ENCODE measurements at regions not wholly inside any gene's neighbourhood (a gene's known extent, or its start where the extent isn't known, plus 50 kb on each side); places are given as distances from the start of the nearest gene placed in this dataset.
"Not testable (repeated sequence)": the region's sequence is repeated elsewhere in the genome, so short reads cannot be mapped to it uniquely, and the experiment has no call there.

DNA sequence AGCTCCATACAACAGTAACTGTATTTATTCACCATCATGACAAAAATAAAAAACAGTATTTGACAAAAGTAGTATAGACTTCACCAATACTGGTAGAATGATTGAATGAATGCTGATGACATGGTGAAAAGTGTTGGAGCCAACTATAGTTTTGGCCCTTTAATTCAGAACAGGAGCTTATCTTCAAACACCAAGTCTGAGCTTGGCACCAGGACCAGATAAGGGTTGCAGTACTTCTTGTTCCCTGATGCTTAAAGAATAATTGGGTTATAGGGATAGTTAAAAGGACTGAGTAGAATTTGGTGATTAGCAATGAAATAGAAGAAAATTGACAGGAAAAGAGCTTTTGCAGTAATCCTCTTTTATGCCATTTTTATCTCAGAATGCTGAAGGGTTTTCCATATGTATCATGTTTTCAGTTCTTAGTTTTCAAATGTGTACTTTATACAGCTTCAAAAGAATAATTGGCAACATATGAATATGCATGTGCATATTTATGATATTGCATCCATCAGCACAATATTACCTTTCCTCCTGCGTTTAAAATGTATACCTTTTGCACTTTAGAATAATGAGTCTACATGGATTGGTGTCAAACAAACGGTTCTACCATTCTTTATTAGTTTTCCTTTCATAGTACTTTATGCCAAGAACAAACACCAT lies 214.2 kb upstream of the ARHGAP42 start:
- no peak overlapping the region for H3K27ac Mint-ChIP-seq
- no peak for DNase-seq (ENCODE audit: low spot score)
- no peaks in the 10 kb centered on the region for H3K36me3 Mint-ChIP-seq (ENCODE audit: low read depth)
- intact Hi-C loops (cut with micrococcal nuclease) = no loop called here
- peaks cover 6% of the 10 kb centered on the region for H3K9me3 Mint-ChIP-seq
- H3K27me3 Mint-ChIP-seq (ENCODE audit: insufficient read depth) = no peaks in the 10 kb centered on the region
- H3K4me1 Mint-ChIP-seq (ENCODE audit: low read depth) = no peaks in the 10 kb centered on the region
- H3K4me3 Mint-ChIP-seq = no peak overlapping the region

DNA sequence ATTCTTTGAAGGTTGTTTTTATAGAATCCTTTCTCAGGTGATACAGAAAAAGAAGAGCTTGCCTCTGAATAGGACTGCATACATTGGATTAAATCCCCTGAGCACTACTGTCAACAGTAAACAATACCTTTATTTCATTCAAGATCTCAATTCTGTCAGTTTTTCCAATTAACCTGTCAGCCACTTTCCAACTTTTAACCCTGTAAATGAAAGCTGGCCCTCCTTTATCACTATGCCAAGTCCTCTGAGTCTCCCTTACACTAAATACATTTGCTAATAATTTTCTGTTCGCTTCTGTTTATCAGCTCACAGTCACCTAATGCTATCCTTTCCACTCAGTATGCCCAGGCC lies 213.7 kb upstream of the ARHGAP42 start:
- H3K36me3 Mint-ChIP-seq (ENCODE audit: low read depth) = no peaks in the 10 kb centered on the region
- intact Hi-C loops (cut with micrococcal nuclease) = no loop called here
- H3K27ac Mint-ChIP-seq = no peak overlapping the region
- H3K27me3 Mint-ChIP-seq (ENCODE audit: insufficient read depth) = no peaks in the 10 kb centered on the region
- H3K4me3 Mint-ChIP-seq = no peak overlapping the region
- H3K4me1 Mint-ChIP-seq (ENCODE audit: low read depth) = no peaks in the 10 kb centered on the region
- peaks cover 3% of the 10 kb centered on the region for H3K9me3 Mint-ChIP-seq
- no peak for DNase-seq (ENCODE audit: low spot score)

GRCh38 chr11:100484948-100485347 lies 202.1 kb upstream of the ARHGAP42 start:
- H3K36me3 Mint-ChIP-seq (ENCODE audit: low read depth) = no peaks in the 10 kb centered on the region
- H3K4me3 Mint-ChIP-seq = no peak overlapping the region
- H3K27me3 Mint-ChIP-seq (ENCODE audit: insufficient read depth) = no peaks in the 10 kb centered on the region
- no peak overlapping the region for H3K27ac Mint-ChIP-seq
- no peaks in the 10 kb centered on the region for H3K4me1 Mint-ChIP-seq (ENCODE audit: low read depth)
- no peak for DNase-seq (ENCODE audit: low spot score)
- no peaks in the 10 kb centered on the region for H3K9me3 Mint-ChIP-seq
- intact Hi-C loops (cut with micrococcal nuclease) = no loop called here

DNA sequence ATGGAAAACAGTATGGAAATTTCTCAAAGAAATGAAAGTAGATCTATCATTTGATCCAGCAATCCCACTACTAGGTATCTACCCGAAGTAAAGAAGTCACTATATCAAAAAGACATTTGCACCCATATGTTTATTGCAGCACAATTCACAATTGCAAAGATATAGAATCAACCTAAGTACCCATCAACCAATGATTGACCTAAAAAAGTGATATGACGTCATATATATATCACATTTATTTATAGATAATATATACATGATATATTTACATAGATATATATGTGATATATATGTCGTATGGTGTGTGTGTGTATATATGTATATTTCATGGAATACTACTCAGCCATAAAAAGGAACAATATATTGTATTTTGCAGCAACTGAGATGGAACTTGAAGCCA lies 188.3 kb upstream of the ARHGAP42 start:
- no peak overlapping the region for H3K27ac Mint-ChIP-seq
- no peaks in the 10 kb centered on the region for H3K4me1 Mint-ChIP-seq (ENCODE audit: low read depth)
- intact Hi-C loops (cut with micrococcal nuclease) = no loop called here
- peaks cover 12% of the 10 kb centered on the region for H3K9me3 Mint-ChIP-seq
- no peaks in the 10 kb centered on the region for H3K36me3 Mint-ChIP-seq (ENCODE audit: low read depth)
- no peak overlapping the region for H3K4me3 Mint-ChIP-seq
- DNase-seq (ENCODE audit: low spot score) = no peak
- H3K27me3 Mint-ChIP-seq (ENCODE audit: insufficient read depth) = no peaks in the 10 kb centered on the region

GRCh38 chr11:100501450-100501849 lies 185.6 kb upstream of the ARHGAP42 start:
- DNase-seq (ENCODE audit: low spot score) = no peak
- intact Hi-C loops (cut with micrococcal nuclease) = no loop called here
- Mint-ChIP-seq H3K27ac (no peak overlapping the region), H3K4me1 (ENCODE audit: low read depth) (no peaks in the 10 kb centered on the region), H3K36me3 (ENCODE audit: low read depth) (no peaks in the 10 kb centered on the region), H3K4me3 (no peak overlapping the region), H3K9me3 (peaks cover 10% of the 10 kb centered on the region), H3K27me3 (ENCODE audit: insufficient read depth) (no peaks in the 10 kb centered on the region)

DNA sequence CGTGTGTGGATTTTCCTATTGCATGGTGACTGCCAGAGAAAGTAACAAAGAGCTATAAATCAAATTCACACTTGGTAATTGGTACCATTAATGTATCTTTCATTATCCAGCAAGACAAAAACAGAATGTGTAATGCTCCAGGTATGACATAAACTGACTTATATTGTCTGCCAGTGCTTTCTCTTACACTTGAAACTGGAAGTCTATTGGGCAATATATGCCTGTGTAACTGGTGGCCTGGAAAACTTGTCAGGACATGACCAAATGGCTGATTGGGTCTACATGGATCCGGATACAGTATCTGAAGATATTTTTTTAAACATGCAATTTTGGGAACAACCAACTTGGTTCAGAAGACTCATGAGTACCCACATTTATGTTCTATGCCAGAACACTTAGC lies 174.6 kb upstream of the ARHGAP42 start:
- no peaks in the 10 kb centered on the region for H3K36me3 Mint-ChIP-seq (ENCODE audit: low read depth)
- H3K4me1 Mint-ChIP-seq (ENCODE audit: low read depth) = no peaks in the 10 kb centered on the region
- H3K9me3 Mint-ChIP-seq = peaks cover 8% of the 10 kb centered on the region
- DNase-seq (ENCODE audit: low spot score) = no peak
- H3K27ac Mint-ChIP-seq = no peak overlapping the region
- intact Hi-C loops (cut with micrococcal nuclease) = no loop called here
- no peaks in the 10 kb centered on the region for H3K27me3 Mint-ChIP-seq (ENCODE audit: insufficient read depth)
- H3K4me3 Mint-ChIP-seq = no peak overlapping the region

- no peak for DNase-seq (ENCODE audit: low spot score)
- no peak overlapping the region for H3K27ac Mint-ChIP-seq
- H3K4me1 Mint-ChIP-seq (ENCODE audit: low read depth) = no peaks in the 10 kb centered on the region
- no peaks in the 10 kb centered on the region for H3K27me3 Mint-ChIP-seq (ENCODE audit: insufficient read depth)
- no peaks in the 10 kb centered on the region for H3K36me3 Mint-ChIP-seq (ENCODE audit: low read depth)
- intact Hi-C loops (cut with micrococcal nuclease) = no loop called here
- H3K4me3 Mint-ChIP-seq = no peak overlapping the region
- peaks cover 4% of the 10 kb centered on the region for H3K9me3 Mint-ChIP-seq
Measured at GRCh38 chr11:100515087-100515486, 172.0 kb upstream of the ARHGAP42 start.

GRCh38 chr11:100525197-100525596 lies 161.9 kb upstream of the ARHGAP42 start:
- intact Hi-C loops (cut with micrococcal nuclease) = no loop called here
- Mint-ChIP-seq H3K27ac (no peak overlapping the region), H3K27me3 (ENCODE audit: insufficient read depth) (no peaks in the 10 kb centered on the region), H3K4me1 (ENCODE audit: low read depth) (no peaks in the 10 kb centered on the region), H3K4me3 (no peak overlapping the region), H3K9me3 (peaks cover 21% of the 10 kb centered on the region), H3K36me3 (ENCODE audit: low read depth) (no peaks in the 10 kb centered on the region)
- DNase-seq (ENCODE audit: low spot score) = no peak

DNA sequence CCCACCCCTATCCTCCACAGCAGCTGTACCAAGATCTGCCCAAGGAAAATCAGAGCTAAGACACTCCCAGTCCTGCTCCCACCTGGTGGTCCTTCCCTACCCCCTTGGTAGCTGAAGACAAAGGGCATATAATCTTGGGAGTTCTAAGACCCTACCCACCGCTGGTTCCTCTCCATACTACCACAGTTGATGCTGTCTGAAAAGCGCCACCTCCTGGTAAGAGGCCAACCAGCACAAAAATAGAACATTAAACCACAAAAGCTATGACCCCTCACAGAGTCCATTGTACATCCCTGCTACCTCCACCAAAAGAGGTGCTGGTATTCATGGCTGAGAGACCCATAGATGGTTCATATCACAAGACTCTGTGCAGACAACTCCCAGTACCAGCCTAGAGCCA lies 161.5 kb upstream of the ARHGAP42 start:
- H3K36me3 Mint-ChIP-seq (ENCODE audit: low read depth) = no peaks in the 10 kb centered on the region
- intact Hi-C loops (cut with micrococcal nuclease) = no loop called here

DNA sequence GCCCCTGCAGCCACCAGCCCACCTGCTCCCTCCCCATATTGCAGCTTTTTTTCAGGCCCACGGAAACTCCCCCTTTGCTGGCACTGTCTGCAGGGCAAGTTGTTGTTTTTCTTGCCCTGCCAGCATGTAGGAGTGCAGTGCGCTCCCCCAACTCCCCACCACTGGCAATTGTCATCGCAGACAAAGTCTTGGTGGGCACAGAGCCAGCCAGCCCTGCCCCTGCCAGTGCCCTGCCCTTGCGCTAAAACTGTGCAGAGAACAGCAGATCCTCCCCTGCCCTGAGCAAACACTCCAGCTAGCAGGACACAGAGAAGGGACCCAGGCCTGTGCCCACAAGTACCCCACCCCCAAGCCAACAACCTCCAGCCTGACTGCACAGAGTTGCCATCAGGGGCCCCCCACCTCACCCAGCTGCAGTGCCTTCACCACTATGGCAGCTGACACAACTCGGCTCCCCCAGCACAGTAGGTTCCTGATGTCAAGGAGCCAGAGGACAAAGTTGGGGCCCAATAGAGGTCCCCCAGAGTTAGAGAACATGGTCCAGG lies 158.1 kb upstream of the ARHGAP42 start:
- H3K4me3 Mint-ChIP-seq = no peak overlapping the region
- no peaks in the 10 kb centered on the region for H3K27me3 Mint-ChIP-seq (ENCODE audit: insufficient read depth)
- intact Hi-C loops (cut with micrococcal nuclease) = no loop called here

More for the DNA sequence above, 161.5 kb upstream of the ARHGAP42 start:
- H3K9me3 Mint-ChIP-seq = peaks cover 21% of the 10 kb centered on the region
- no peak overlapping the region for H3K4me3 Mint-ChIP-seq
- no peak overlapping the region for H3K27ac Mint-ChIP-seq
- DNase-seq (ENCODE audit: low spot score) = no peak
- no peaks in the 10 kb centered on the region for H3K27me3 Mint-ChIP-seq (ENCODE audit: insufficient read depth)
- H3K4me1 Mint-ChIP-seq (ENCODE audit: low read depth) = no peaks in the 10 kb centered on the region

DNA sequence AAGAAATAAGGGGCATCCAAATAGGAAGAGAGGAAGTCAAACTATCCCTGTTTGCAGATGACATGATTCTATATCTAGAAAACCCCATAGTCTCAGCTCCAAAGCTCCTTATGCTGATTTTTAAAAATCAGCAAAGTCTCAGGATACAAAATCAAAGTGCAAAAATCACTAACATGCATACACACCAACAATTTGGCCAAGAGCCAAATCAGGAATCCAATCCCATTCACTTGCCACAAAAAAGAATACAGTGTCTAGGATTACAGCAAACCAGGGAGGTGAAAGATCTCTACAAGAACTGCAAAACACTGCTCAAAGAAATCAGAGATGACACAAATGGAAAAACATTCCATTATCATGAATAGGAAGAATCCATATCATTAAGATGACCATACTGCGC lies 155.8 kb upstream of the ARHGAP42 start:
- H3K4me3 Mint-ChIP-seq; H3K9me3 Mint-ChIP-seq; DNase-seq (ENCODE audit: low spot score); H3K4me1 Mint-ChIP-seq (ENCODE audit: low read depth); H3K27me3 Mint-ChIP-seq (ENCODE audit: insufficient read depth); intact Hi-C loops (cut with micrococcal nuclease); H3K36me3 Mint-ChIP-seq (ENCODE audit: low read depth); H3K27ac Mint-ChIP-seq: not testable (repeated sequence)

More for the DNA sequence above, 158.1 kb upstream of the ARHGAP42 start:
- DNase-seq (ENCODE audit: low spot score) = no peak
- Mint-ChIP-seq H3K9me3 (peaks cover 15% of the 10 kb centered on the region), H3K27ac (no peak overlapping the region), H3K36me3 (ENCODE audit: low read depth) (no peaks in the 10 kb centered on the region), H3K4me1 (ENCODE audit: low read depth) (no peaks in the 10 kb centered on the region)

DNA sequence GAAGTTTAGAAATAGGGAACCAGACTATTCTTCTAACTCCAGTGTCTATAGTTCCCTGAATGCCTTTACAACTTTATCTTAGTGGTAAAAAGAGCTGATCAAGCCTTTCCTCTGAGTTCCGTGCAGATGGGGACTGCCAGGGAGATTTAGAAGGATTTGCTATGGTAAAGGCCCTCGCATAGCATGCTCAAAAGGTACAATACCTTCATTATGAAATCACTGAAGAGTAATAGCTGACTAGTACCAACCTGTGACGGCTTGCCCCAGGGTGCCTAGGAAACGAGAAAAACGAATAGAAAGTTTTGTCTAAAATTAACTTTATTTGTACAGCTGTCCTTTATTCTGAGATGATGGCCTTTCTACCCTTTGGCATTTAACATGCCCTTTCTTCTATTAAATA lies 150.1 kb upstream of the ARHGAP42 start:
- intact Hi-C loops (cut with micrococcal nuclease) = no loop called here

DNA sequence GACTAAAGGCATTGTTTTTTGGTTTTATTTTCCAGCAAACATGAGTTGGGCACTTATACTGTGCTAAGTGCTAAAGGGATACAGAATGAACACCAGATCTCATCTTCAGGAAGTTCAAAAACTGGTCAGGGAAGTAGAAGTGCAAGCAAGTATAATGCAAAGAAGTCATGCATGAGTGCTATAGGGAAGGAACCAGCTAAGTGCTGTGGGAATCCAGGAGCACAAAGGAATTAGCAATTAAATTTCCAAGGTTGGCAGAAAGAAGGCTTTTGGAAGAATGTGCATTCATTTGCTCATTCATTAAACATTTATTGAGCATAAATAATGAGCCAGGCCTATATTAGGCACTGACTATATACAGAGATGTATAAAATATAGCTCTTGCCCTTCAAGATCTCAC lies 143.7 kb upstream of the ARHGAP42 start:
- Mint-ChIP-seq H3K4me3 (no peak overlapping the region), H3K4me1 (ENCODE audit: low read depth) (no peaks in the 10 kb centered on the region), H3K27me3 (ENCODE audit: insufficient read depth) (no peaks in the 10 kb centered on the region), H3K27ac (no peak overlapping the region), H3K9me3 (no peaks in the 10 kb centered on the region), H3K36me3 (ENCODE audit: low read depth) (no peaks in the 10 kb centered on the region)
- DNase-seq (ENCODE audit: low spot score) = no peak
- intact Hi-C loops (cut with micrococcal nuclease) = no loop called here

More for the DNA sequence above, 150.1 kb upstream of the ARHGAP42 start:
- Mint-ChIP-seq H3K4me1 (ENCODE audit: low read depth) (no peaks in the 10 kb centered on the region), H3K4me3 (no peak overlapping the region), H3K9me3 (no peaks in the 10 kb centered on the region), H3K36me3 (ENCODE audit: low read depth) (no peaks in the 10 kb centered on the region), H3K27me3 (ENCODE audit: insufficient read depth) (no peaks in the 10 kb centered on the region), H3K27ac (no peak overlapping the region)
- no peak for DNase-seq (ENCODE audit: low spot score)

DNA sequence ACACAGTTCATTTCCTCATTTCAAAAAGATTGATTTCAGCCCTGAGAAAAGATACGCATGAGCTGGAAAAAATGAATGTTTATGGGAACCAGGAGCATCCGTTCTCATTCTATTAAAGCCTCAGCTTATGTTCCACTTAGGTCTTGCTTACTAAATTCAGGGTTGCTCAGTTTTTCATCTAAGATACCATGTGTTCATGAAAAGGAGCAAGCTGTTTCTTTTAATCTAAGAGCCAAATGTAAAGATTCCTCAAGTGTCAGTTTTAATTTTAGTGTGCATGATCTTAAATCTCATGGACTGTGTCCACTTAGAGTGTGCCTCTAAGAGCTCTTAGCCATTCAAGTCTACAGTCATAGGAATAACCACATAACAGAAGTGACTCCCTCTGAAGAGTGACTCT lies 141.5 kb upstream of the ARHGAP42 start:
- Mint-ChIP-seq H3K27ac (no peak overlapping the region), H3K9me3 (no peaks in the 10 kb centered on the region), H3K27me3 (ENCODE audit: insufficient read depth) (no peaks in the 10 kb centered on the region), H3K4me1 (ENCODE audit: low read depth) (no peaks in the 10 kb centered on the region), H3K36me3 (ENCODE audit: low read depth) (no peaks in the 10 kb centered on the region), H3K4me3 (no peak overlapping the region)
- intact Hi-C loops (cut with micrococcal nuclease) = no loop called here
- no peak for DNase-seq (ENCODE audit: low spot score)
